ENCODE measurements at regions not wholly inside any gene's neighbourhood (a gene's known extent, or its start where the extent isn't known, plus 50 kb on each side); places are given as distances from the start of the nearest gene placed in this dataset.

DNA sequence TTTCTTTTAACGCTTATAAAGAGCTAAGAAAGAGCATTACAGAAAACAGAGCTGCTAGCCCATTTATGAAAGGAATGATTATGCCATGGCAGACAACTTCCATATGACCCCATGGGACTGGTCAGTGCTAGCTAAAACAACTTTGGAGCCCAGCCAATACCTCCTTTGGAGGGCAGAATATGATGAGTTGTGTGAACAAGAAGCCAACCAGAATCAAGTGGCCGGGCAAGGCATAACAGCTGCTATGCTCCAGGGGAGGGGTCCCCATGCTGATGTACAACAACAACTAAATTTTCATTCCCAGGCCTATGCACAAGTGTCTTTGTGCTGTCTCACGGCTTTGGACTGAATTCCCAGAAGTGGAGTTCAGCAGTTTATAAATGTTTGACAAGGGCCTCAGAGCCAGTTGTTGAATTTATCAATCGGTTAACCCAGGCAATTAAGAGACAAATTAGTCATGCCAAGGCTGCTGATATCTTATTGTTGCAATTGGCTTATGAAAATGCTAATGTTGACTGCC, 65.0 kb upstream of the ASCC3 start:
- TF ChIP-seq, protein P1, sequence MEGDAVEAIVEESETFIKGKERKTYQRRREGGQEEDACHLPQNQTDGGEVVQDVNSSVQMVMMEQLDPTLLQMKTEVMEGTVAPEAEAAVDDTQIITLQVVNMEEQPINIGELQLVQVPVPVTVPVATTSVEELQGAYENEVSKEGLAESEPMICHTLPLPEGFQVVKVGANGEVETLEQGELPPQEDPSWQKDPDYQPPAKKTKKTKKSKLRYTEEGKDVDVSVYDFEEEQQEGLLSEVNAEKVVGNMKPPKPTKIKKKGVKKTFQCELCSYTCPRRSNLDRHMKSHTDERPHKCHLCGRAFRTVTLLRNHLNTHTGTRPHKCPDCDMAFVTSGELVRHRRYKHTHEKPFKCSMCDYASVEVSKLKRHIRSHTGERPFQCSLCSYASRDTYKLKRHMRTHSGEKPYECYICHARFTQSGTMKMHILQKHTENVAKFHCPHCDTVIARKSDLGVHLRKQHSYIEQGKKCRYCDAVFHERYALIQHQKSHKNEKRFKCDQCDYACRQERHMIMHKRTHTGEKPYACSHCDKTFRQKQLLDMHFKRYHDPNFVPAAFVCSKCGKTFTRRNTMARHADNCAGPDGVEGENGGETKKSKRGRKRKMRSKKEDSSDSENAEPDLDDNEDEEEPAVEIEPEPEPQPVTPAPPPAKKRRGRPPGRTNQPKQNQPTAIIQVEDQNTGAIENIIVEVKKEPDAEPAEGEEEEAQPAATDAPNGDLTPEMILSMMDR (conservative IDR thresholded peaks at IDR 0.05; ENCODE audit: low read length), result no peak
- TF ChIP-seq EZH2phosphoT487 (IDR thresholded peaks at IDR 0.05; ENCODE audit: borderline replicate concordance, low read depth, low read length), result no peak

Measured in OCI-LY7 (cell line).